GM12873 (cell line): ENCODE measurements at regions not wholly inside any gene's neighbourhood (a gene's known extent, or its start where the extent isn't known, plus 50 kb on each side); places are given as distances from the start of the nearest gene placed in this dataset.
A peak's percentile ranks its signal among the peaks of the same experiment; 100 is the strongest.

Source experiments
- CTCF ChIP-seq: IDR thresholded peaks from 2 replicates; pipeline ENCODE4 v1.5.1; 2012; ENCODE audit warnings: low read depth, mild to moderate bottlenecking, moderate library complexity, low read length, control low read depth; ENCODE audit not compliant: insufficient read depth; ENCODE audit errors: missing control alignments

- TF ChIP-seq CTCF: no peak
These were observed 136.1 kb upstream of the FAM83B start for GRCh38 chr6:54710456-54710855.

GRCh38 chr6:54716010-54716409 is 130.6 kb upstream of the FAM83B start:
- no peak for TF ChIP-seq CTCF

- TF ChIP-seq CTCF: no peak
These were observed 129.7 kb upstream of the FAM83B start for GRCh38 chr6:54716877-54717276.

GRCh38 chr6:54717849-54718455 is 128.6 kb upstream of the FAM83B start:
- TF ChIP-seq CTCF: peak; percentile 81

GRCh38 chr6:54718541-54719023 is 128.0 kb upstream of the FAM83B start:
- no peak for TF ChIP-seq CTCF

GRCh38 chr6:54719131-54719530 is 127.4 kb upstream of the FAM83B start:
- no peak for TF ChIP-seq CTCF

GRCh38 chr6:54719633-54720032 is 126.9 kb upstream of the FAM83B start:
- no peak for TF ChIP-seq CTCF
